Esophagus squamous epithelium (tissue), 5 donors: ENCODE measurements at regions not wholly inside any gene's neighbourhood (a gene's known extent, or its start where the extent isn't known, plus 50 kb on each side); places are given as distances from the start of the nearest gene placed in this dataset.

Experiments
- DNase-seq: peaks from one replicate; lab custom pipeline; 2025; lab: John Stamatoyannopoulos, UW
- H3K27ac ChIP-seq, 4 donors: fragments of 200-600 bp; sonication (generic); one replicate each; pipeline ENCODE4 v1.5.1; 2016 to 2019; ENCODE audit warnings: mild to moderate bottlenecking in 1 of 4
- H3K27me3 ChIP-seq, 4 donors: fragments of 200-600 bp; sonication (generic); 1 replicate in 3 of 4; 2 replicates in 1 of 4; pipeline versions ENCODE4 v1.5.1 to v1.6.0; 2017 to 2021; ENCODE audit warnings: antibody characterized with exemption in 1 of 4
- H3K36me3 ChIP-seq, 3 donors: fragments of 200-600 bp; sonication (generic); one replicate each; pipeline ENCODE4 v1.5.1; 2016 to 2019
- H3K4me1 ChIP-seq, 3 donors: fragments of 200-600 bp; sonication (generic); one replicate each; pipeline ENCODE4 v1.5.1; 2017 to 2019
- H3K4me3 ChIP-seq, 4 donors: fragments of 200-600 bp; sonication (generic); 1 replicate in 3 of 4; 2 replicates in 1 of 4; pipeline ENCODE4 v1.5.1; 2016 to 2019; ENCODE audit warnings: mild to moderate bottlenecking in 2 of 4, moderate library complexity in 1 of 4
- H3K9me3 ChIP-seq, 3 donors: fragments of 200-600 bp; sonication (generic); one replicate each; pipeline ENCODE4 v1.5.1; 2016 to 2019
- CTCF ChIP-seq, 6 experiments: fragments of 450-650 bp in 4 of 6; fragments of 200-600 bp in 2 of 6; sonication (generic) in 2 of 6; IDR thresholded peaks; one replicate each; pipeline ENCODE4 v1.5.1; 2016 to 2019; ENCODE audit warnings: antibody characterized with exemption in 6 of 6, mild to moderate bottlenecking in 4 of 6, moderate library complexity in 4 of 6
- POLR2A ChIP-seq, 4 donors: fragments of 450-650 bp; IDR thresholded peaks; one replicate each; pipeline ENCODE4 v1.6.1; 2017; ENCODE audit warnings: antibody characterized with exemption in 4 of 4, mild to moderate bottlenecking in 4 of 4, moderate library complexity in 3 of 4
- WGBS, 2 donors: methylation state at CpG; one replicate each; pipeline ENCODE4 v1.1.5; 2018; 5-methylcytosine and 5-hydroxymethylcytosine counted together
- intact Hi-C: fragments of 100-400 bp; cut with DNase I; formaldehyde crosslinking; loops from one replicate; pipeline ENCODE4 v1.15.0; 2022
- donor health status: DM: yes; HTN: yes; CAD: no.

DNA sequence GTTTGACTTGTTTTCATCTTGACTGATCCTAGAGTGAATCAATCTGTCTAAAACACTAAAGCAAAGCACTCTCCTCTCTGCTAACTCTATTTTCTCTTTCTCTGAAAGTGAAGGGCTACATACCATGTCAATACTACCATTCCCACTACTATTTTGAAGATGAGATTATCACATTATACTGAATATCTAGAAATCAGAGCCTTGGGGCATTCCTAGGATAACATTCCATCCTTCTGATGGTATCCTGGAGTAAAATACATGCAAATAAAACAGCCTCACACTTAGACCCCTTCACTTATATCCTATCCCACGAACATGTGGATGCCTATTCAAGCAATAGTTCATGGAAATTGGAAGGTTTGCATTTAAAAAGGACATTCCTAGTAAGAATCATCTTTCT is 309.3 kb upstream of the ACTBL2 start:
- TF ChIP-seq CTCF (IDR thresholded peaks at IDR 0.05) (no peak), POLR2A (IDR thresholded peaks at IDR 0.05) (no peak)
- Histone ChIP-seq H3K27ac (no peak overlapping the region), H3K4me3 (no peak overlapping the region), H3K9me3 (no peaks in the 10 kb centered on the region), H3K4me1 (no peaks in the 10 kb centered on the region), H3K27me3 (no peaks in the 10 kb centered on the region), H3K36me3 (no peaks in the 10 kb centered on the region)
- 60 to 84% methylated on average over 1 of the region's 1 CpG for WGBS, 2 donors
- intact Hi-C loops = no loop called here
- DNase-seq = no peak

DNA sequence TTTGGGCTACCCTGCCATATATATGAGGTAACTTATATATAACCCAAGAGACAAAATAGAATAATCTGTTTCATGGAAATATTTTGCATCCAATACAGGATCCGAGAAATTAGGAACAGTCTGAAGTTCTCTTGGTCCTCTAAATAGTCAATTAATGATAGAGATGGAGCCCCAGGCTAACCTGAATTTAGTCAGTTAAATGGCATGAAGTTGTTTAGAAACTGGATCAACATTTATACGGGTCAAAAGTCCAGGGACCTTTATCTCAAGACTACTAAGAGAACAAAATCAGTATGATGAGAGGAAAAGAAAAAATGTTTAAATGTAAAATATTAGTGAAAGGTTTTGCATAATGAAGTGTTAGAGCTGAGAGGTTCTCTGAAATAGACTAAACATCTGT is 303.3 kb upstream of the ACTBL2 start:
- no peaks in the 10 kb centered on the region for H3K36me3 ChIP-seq
- H3K4me3 ChIP-seq = no peak overlapping the region
- intact Hi-C loops = loop anchor here (10.0 kb wide), 1 partner anchor 491 kb away; no protein-coding TSS in a partner anchor
- no peak for TF ChIP-seq POLR2A (IDR thresholded peaks at IDR 0.05)
- TF ChIP-seq CTCF (IDR thresholded peaks at IDR 0.05) = no peak
- H3K27me3 ChIP-seq = no peaks in the 10 kb centered on the region
- DNase-seq = no peak
- H3K27ac ChIP-seq = no peak overlapping the region
- peaks cover 0 to 8% (median 0%) of the 10 kb centered on the region in 3 donors for H3K4me1 ChIP-seq
- no peaks in the 10 kb centered on the region for H3K9me3 ChIP-seq
- WGBS, 2 donors = 68 to 91% methylated on average over 2 of the region's 2 CpGs

GRCh38 chr5:57784121-57784520 is 301.5 kb upstream of the ACTBL2 start:
- H3K4me1 ChIP-seq = peaks cover 0 to 15% (median 2%) of the 10 kb centered on the region in 3 donors
- H3K36me3 ChIP-seq = no peaks in the 10 kb centered on the region
- intact Hi-C loops = loop anchor here (5.0 to 10.0 kb wide), 2 partner anchors 103 to 489 kb away; no protein-coding TSS in a partner anchor
- peak overlapping the region in 2 of 4 donors; percentile 4 to 47 for H3K4me3 ChIP-seq
- H3K9me3 ChIP-seq = no peaks in the 10 kb centered on the region
- WGBS, 2 donors = 40 to 45% methylated on average over 2 to 3 of the region's 3 CpGs
- H3K27ac ChIP-seq = no peak overlapping the region
- no peak for DNase-seq
- H3K27me3 ChIP-seq = no peaks in the 10 kb centered on the region
- TF ChIP-seq CTCF (IDR thresholded peaks at IDR 0.05) = no peak
- TF ChIP-seq POLR2A (IDR thresholded peaks at IDR 0.05) = no peak

DNA sequence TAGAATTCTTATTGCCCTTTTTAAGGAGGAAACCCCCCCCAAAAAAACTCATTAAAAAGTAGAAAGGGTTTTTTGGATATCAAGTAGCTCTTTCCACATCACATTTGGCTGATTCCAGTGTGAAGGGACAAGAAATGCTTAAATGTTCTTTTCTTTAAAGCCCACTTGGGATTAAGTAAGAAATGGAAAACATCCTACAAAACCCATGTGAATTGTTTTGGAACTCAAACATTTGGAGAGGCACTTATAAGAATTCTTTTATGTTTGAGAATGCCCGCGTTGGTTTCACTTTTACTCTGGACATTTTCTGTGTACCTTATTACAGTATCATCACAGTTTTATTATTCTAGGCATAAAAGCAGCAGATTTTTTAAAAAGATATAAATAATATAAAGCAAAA is 301.1 kb upstream of the ACTBL2 start:
- Histone ChIP-seq H3K4me3 (peak overlapping the region in 2 of 4 donors; percentile 4 to 47), H3K36me3 (no peaks in the 10 kb centered on the region), H3K4me1 (peaks cover 0 to 19% (median 2%) of the 10 kb centered on the region in 3 donors), H3K27me3 (no peaks in the 10 kb centered on the region), H3K27ac (peak overlapping the region in 3 of 4 donors; percentile 1 to 23 (median 14)), H3K9me3 (no peaks in the 10 kb centered on the region)
- 18 to 36% methylated on average over 2 of the region's 2 CpGs for WGBS, 2 donors
- intact Hi-C loops = loop anchor here (5.0 to 10.0 kb wide), 2 partner anchors 104 to 489 kb away; no protein-coding TSS in a partner anchor
- TF ChIP-seq CTCF (IDR thresholded peaks at IDR 0.05) = no peak
- TF ChIP-seq POLR2A (IDR thresholded peaks at IDR 0.05) = no peak
- no peak for DNase-seq

DNA sequence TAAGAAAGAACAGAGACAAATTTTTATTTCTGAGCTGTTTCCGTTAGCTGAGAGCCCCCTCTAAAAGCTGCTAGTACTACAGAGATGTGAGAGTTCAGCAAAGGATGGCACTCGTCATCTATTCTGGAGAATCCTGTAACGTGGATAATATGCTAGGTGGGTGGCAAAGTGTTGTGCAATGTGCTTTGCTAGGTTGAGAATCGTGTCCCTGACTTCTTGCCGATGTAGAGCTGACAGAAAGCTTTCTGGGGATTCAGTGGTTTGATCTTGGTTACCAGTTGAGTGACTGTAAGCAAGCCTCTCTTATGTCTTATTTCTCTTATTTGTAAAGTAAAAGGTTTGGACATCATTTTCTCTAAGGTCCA is 298.3 kb upstream of the ACTBL2 start:
- 78 to 86% methylated on average over 5 of the region's 5 CpGs for WGBS, 2 donors
- intact Hi-C loops = loop anchor here (5.0 to 10.0 kb wide), 2 partner anchors 106 to 486 kb away; no protein-coding TSS in a partner anchor
- Histone ChIP-seq H3K27ac (no peak overlapping the region), H3K9me3 (no peaks in the 10 kb centered on the region), H3K36me3 (no peaks in the 10 kb centered on the region), H3K4me3 (no peak overlapping the region), H3K4me1 (peaks cover 0 to 31% (median 2%) of the 10 kb centered on the region in 3 donors), H3K27me3 (no peaks in the 10 kb centered on the region)
- DNase-seq = no peak
- TF ChIP-seq CTCF (IDR thresholded peaks at IDR 0.05) (no peak), POLR2A (IDR thresholded peaks at IDR 0.05) (no peak)
